IPS-20b (cell line): ENCODE measurements at regions not wholly inside any gene's neighbourhood (a gene's known extent, or its start where the extent isn't known, plus 50 kb on each side); places are given as distances from the start of the nearest gene placed in this dataset.

Experiments
- H3K27ac ChIP-seq: one replicate; pipeline ENCODE4 v1.5.1; 2013; ENCODE audit warnings: low read length
- H3K27me3 ChIP-seq: 2 replicates; pipeline ENCODE4 v1.6.1; 2013; ENCODE audit warnings: mild to moderate bottlenecking, low read length, inconsistent platforms; ENCODE audit not compliant: insufficient read depth
- H3K36me3 ChIP-seq: 2 replicates; pipeline ENCODE4 v1.6.1; 2013; ENCODE audit warnings: low read depth, mild to moderate bottlenecking, inconsistent platforms, low read length, moderate library complexity; ENCODE audit not compliant: insufficient read depth
- H3K4me1 ChIP-seq: 2 replicates; pipeline ENCODE4 v1.6.1; 2013; ENCODE audit warnings: mild to moderate bottlenecking, control low read depth, inconsistent platforms, low read length, moderate library complexity; ENCODE audit not compliant: insufficient read depth
- H3K4me3 ChIP-seq: 2 replicates; pipeline ENCODE4 v1.5.1; 2013; ENCODE audit warnings: mild to moderate bottlenecking, low read length, inconsistent platforms
- H3K9ac ChIP-seq: 2 replicates; pipeline ENCODE4 v1.6.1; 2013; ENCODE audit warnings: low read depth, mild to moderate bottlenecking, inconsistent platforms, low read length, moderate library complexity
- H3K9me3 ChIP-seq: 2 replicates; pipeline ENCODE4 v1.6.1; 2013; ENCODE audit warnings: mild to moderate bottlenecking, low read depth, low read length, inconsistent platforms; ENCODE audit not compliant: insufficient read depth

- Histone ChIP-seq H3K9me3 (no peaks in the 10 kb centered on the region), H3K4me3 (no peak overlapping the region), H3K9ac (no peak overlapping the region), H3K27me3 (no peaks in the 10 kb centered on the region), H3K4me1 (peaks cover 32% of the 10 kb centered on the region), H3K36me3 (no peaks in the 10 kb centered on the region), H3K27ac (no peak overlapping the region)
These were observed 358.6 kb downstream of the TDRD3 start for GRCh38 chr13:60755380-60756163.

GRCh38 chr13:60754211-60755090 is 357.4 kb downstream of the TDRD3 start:
- Histone ChIP-seq H3K9me3 (no peaks in the 10 kb centered on the region), H3K36me3 (no peaks in the 10 kb centered on the region), H3K4me1 (peaks cover 26% of the 10 kb centered on the region), H3K27me3 (no peaks in the 10 kb centered on the region), H3K27ac (peak overlapping the region; percentile 53), H3K9ac (0 out of 2 replicates have a peak overlapping the region, but pooled peaks have one; percentile 6), H3K4me3 (no peak overlapping the region)

GRCh38 chr13:60753641-60754040 is 356.6 kb downstream of the TDRD3 start:
- no peak overlapping the region for H3K4me3 ChIP-seq
- peaks cover 24% of the 10 kb centered on the region for H3K4me1 ChIP-seq
- no peak overlapping the region for H3K9ac ChIP-seq
- H3K27me3 ChIP-seq, result no peaks in the 10 kb centered on the region
- H3K9me3 ChIP-seq, result no peaks in the 10 kb centered on the region
- no peak overlapping the region for H3K27ac ChIP-seq
- H3K36me3 ChIP-seq, result no peaks in the 10 kb centered on the region

- H3K36me3 ChIP-seq, result no peaks in the 10 kb centered on the region
These were observed 348.3 kb downstream of the TDRD3 start for GRCh38 chr13:60745343-60745742.

GRCh38 chr13:60733933-60734332 is 336.9 kb downstream of the TDRD3 start:
- H3K4me1 ChIP-seq, result no peaks in the 10 kb centered on the region
- no peak overlapping the region for H3K9ac ChIP-seq
- no peak overlapping the region for H3K27ac ChIP-seq
- no peaks in the 10 kb centered on the region for H3K27me3 ChIP-seq
- H3K4me3 ChIP-seq, result no peak overlapping the region
- H3K36me3 ChIP-seq, result no peaks in the 10 kb centered on the region
- no peaks in the 10 kb centered on the region for H3K9me3 ChIP-seq

More at GRCh38 chr13:60745343-60745742, 348.3 kb downstream of the TDRD3 start:
- Histone ChIP-seq H3K27me3 (no peaks in the 10 kb centered on the region), H3K9ac (no peak overlapping the region), H3K27ac (no peak overlapping the region), H3K9me3 (no peaks in the 10 kb centered on the region), H3K4me1 (no peaks in the 10 kb centered on the region), H3K4me3 (no peak overlapping the region)

- no peak overlapping the region for H3K4me3 ChIP-seq
- no peaks in the 10 kb centered on the region for H3K27me3 ChIP-seq
- H3K36me3 ChIP-seq, result no peaks in the 10 kb centered on the region
- H3K9me3 ChIP-seq, result no peaks in the 10 kb centered on the region
- no peaks in the 10 kb centered on the region for H3K4me1 ChIP-seq
- no peak overlapping the region for H3K27ac ChIP-seq
- H3K9ac ChIP-seq, result no peak overlapping the region
These were observed 330.1 kb downstream of the TDRD3 start for GRCh38 chr13:60727140-60727539.

GRCh38 chr13:60721063-60721462 is 324.0 kb downstream of the TDRD3 start:
- no peak overlapping the region for H3K9ac ChIP-seq
- H3K36me3 ChIP-seq, result no peaks in the 10 kb centered on the region
- no peak overlapping the region for H3K27ac ChIP-seq
- no peak overlapping the region for H3K4me3 ChIP-seq
- H3K4me1 ChIP-seq, result no peaks in the 10 kb centered on the region
- H3K9me3 ChIP-seq, result no peaks in the 10 kb centered on the region
- no peaks in the 10 kb centered on the region for H3K27me3 ChIP-seq

GRCh38 chr13:60720590-60720989 is 323.6 kb downstream of the TDRD3 start:
- Histone ChIP-seq H3K4me1 (no peaks in the 10 kb centered on the region), H3K27me3 (no peaks in the 10 kb centered on the region), H3K27ac (no peak overlapping the region), H3K9ac (no peak overlapping the region), H3K4me3 (no peak overlapping the region), H3K9me3 (no peaks in the 10 kb centered on the region), H3K36me3 (no peaks in the 10 kb centered on the region)

GRCh38 chr13:60716313-60716712 is 319.3 kb downstream of the TDRD3 start:
- no peak overlapping the region for H3K27ac ChIP-seq
- H3K9ac ChIP-seq, result no peak overlapping the region
- no peak overlapping the region for H3K4me3 ChIP-seq
- no peaks in the 10 kb centered on the region for H3K4me1 ChIP-seq
- no peaks in the 10 kb centered on the region for H3K9me3 ChIP-seq
- H3K36me3 ChIP-seq, result no peaks in the 10 kb centered on the region
- H3K27me3 ChIP-seq, result no peaks in the 10 kb centered on the region

GRCh38 chr13:60707878-60708277 is 310.9 kb downstream of the TDRD3 start:
- H3K9ac ChIP-seq, result no peak overlapping the region
- no peaks in the 10 kb centered on the region for H3K9me3 ChIP-seq
- no peaks in the 10 kb centered on the region for H3K36me3 ChIP-seq
- no peak overlapping the region for H3K27ac ChIP-seq
- 0 out of 2 replicates have a peak, but pooled peaks cover 5% of the 10 kb centered on the region for H3K4me1 ChIP-seq
- no peak overlapping the region for H3K4me3 ChIP-seq
- H3K27me3 ChIP-seq, result no peaks in the 10 kb centered on the region

GRCh38 chr13:60701895-60702294 is 304.9 kb downstream of the TDRD3 start:
- H3K9ac ChIP-seq, result no peak overlapping the region
- no peaks in the 10 kb centered on the region for H3K27me3 ChIP-seq
- no peaks in the 10 kb centered on the region for H3K36me3 ChIP-seq
- H3K27ac ChIP-seq, result no peak overlapping the region
- H3K9me3 ChIP-seq, result no peaks in the 10 kb centered on the region
- peaks cover 5% of the 10 kb centered on the region; the same call in 1 of the 2 replicates for H3K4me1 ChIP-seq
- H3K4me3 ChIP-seq, result no peak overlapping the region

- H3K4me3 ChIP-seq, result no peak overlapping the region
- no peak overlapping the region for H3K9ac ChIP-seq
- H3K9me3 ChIP-seq, result no peaks in the 10 kb centered on the region
- H3K27ac ChIP-seq, result no peak overlapping the region
- H3K27me3 ChIP-seq, result no peaks in the 10 kb centered on the region
- H3K36me3 ChIP-seq, result no peaks in the 10 kb centered on the region
- peaks cover 11% of the 10 kb centered on the region; the same call in 1 of the 2 replicates for H3K4me1 ChIP-seq
These were observed 304.0 kb downstream of the TDRD3 start for GRCh38 chr13:60700994-60701393.
